ENCODE measurements at regions not wholly inside any gene's neighbourhood (a gene's known extent, or its start where the extent isn't known, plus 50 kb on each side); places are given as distances from the start of the nearest gene placed in this dataset.

- TF ChIP-seq, protein P1, sequence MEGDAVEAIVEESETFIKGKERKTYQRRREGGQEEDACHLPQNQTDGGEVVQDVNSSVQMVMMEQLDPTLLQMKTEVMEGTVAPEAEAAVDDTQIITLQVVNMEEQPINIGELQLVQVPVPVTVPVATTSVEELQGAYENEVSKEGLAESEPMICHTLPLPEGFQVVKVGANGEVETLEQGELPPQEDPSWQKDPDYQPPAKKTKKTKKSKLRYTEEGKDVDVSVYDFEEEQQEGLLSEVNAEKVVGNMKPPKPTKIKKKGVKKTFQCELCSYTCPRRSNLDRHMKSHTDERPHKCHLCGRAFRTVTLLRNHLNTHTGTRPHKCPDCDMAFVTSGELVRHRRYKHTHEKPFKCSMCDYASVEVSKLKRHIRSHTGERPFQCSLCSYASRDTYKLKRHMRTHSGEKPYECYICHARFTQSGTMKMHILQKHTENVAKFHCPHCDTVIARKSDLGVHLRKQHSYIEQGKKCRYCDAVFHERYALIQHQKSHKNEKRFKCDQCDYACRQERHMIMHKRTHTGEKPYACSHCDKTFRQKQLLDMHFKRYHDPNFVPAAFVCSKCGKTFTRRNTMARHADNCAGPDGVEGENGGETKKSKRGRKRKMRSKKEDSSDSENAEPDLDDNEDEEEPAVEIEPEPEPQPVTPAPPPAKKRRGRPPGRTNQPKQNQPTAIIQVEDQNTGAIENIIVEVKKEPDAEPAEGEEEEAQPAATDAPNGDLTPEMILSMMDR (IDR thresholded peaks at IDR 0.05; ENCODE audit: poor library complexity): no peak
- no peak for TF ChIP-seq EZH2phosphoT487 (IDR thresholded peaks at IDR 0.05; ENCODE audit: low read depth, severe bottlenecking, unreplicated experiment)
Measured at GRCh38 chr15:70530906-70531305, 232.5 kb downstream of the UACA start.

All from hepatocyte (in vitro differentiated cells).